Uterus (tissue), 2 donors: ENCODE measurements at regions not wholly inside any gene's neighbourhood (a gene's known extent, or its start where the extent isn't known, plus 50 kb on each side); places are given as distances from the start of the nearest gene placed in this dataset.

Experiments used
- POLR2A ChIP-seq, 2 donors: fragments of 450-650 bp; IDR thresholded peaks; one replicate each; pipeline ENCODE4 v1.6.1; 2016; ENCODE audit warnings: antibody characterized with exemption in 2 of 2, mild to moderate bottlenecking in 1 of 2, moderate library complexity in 1 of 2
- TF ChIP-seq, protein P1 (sequence below), 4 experiments: fragments of 200-600 bp in 2 of 4; fragments of 450-650 bp in 2 of 4; sonication (generic) in 2 of 4; IDR thresholded peaks; one replicate each; pipeline ENCODE4 v1.5.1; 2016 to 2019; ENCODE audit warnings: antibody characterized with exemption in 4 of 4, mild to moderate bottlenecking in 2 of 4, moderate library complexity in 1 of 4

DNA sequence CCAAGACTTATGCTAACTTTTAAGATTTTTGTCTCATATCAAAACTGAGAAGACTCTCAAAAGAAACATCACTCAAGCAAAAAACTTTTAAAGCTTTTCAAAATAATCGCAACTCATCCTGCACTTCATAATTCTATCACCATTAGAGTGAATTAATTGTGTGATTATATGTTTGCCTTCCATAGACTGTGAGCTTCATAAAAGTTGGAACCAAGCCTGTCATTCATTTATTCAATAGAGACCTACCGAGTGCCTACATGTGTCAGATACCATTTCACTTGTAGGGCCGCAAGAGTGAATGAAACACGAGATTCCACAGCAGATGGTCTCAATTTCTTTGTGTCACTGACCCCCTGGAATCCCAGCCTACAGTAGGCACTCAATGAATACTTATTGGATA, 106.4 kb downstream of the RHOU start:
- TF ChIP-seq, protein P1, sequence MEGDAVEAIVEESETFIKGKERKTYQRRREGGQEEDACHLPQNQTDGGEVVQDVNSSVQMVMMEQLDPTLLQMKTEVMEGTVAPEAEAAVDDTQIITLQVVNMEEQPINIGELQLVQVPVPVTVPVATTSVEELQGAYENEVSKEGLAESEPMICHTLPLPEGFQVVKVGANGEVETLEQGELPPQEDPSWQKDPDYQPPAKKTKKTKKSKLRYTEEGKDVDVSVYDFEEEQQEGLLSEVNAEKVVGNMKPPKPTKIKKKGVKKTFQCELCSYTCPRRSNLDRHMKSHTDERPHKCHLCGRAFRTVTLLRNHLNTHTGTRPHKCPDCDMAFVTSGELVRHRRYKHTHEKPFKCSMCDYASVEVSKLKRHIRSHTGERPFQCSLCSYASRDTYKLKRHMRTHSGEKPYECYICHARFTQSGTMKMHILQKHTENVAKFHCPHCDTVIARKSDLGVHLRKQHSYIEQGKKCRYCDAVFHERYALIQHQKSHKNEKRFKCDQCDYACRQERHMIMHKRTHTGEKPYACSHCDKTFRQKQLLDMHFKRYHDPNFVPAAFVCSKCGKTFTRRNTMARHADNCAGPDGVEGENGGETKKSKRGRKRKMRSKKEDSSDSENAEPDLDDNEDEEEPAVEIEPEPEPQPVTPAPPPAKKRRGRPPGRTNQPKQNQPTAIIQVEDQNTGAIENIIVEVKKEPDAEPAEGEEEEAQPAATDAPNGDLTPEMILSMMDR (IDR thresholded peaks at IDR 0.05): no peak
- TF ChIP-seq POLR2A (IDR thresholded peaks at IDR 0.05): no peak
